ENCODE measurements at regions not wholly inside any gene's neighbourhood (a gene's known extent, or its start where the extent isn't known, plus 50 kb on each side); places are given as distances from the start of the nearest gene placed in this dataset.

GRCh38 chr2:31812051-31812798 is 198.6 kb downstream of the MEMO1 start:
- DNase-seq (ENCODE audit: low spot score) (no peak), ATAC-seq (no peak)
- Histone ChIP-seq H3K9me2 (ENCODE audit: insufficient read depth) (peaks cover 4% of the 10 kb centered on the region; the same call in 1 of the 2 replicates), H3K4me2 (no peak overlapping the region), H4K20me1 (replicated peaks; ENCODE audit: insufficient read depth) (no peaks in the 10 kb centered on the region), H3K4me3 (no peak overlapping the region), H3F3A (replicated peaks; ENCODE audit: low read depth) (no peaks in the 10 kb centered on the region), H3K36me3 (ENCODE audit: insufficient read depth) (no peaks in the 10 kb centered on the region), H2AFZ (no peak overlapping the region), H3K27me3 (ENCODE audit: insufficient read depth) (no peaks in the 10 kb centered on the region), H3K4me1 (ENCODE audit: insufficient read depth) (no peaks in the 10 kb centered on the region), H3K79me2 (replicated peaks; ENCODE audit: insufficient read depth) (no peaks in the 10 kb centered on the region), H3K27ac (ENCODE audit: low read depth) (no peak overlapping the region)
- H3K4me1 Mint-ChIP-seq: peaks cover 2% of the 10 kb centered on the region; the same call in 2 of the 3 replicates
- no peaks in the 10 kb centered on the region for H3K36me3 Mint-ChIP-seq (ENCODE audit: low read depth)
- no peaks in the 10 kb centered on the region for H3K9me3 Mint-ChIP-seq
- TF ChIP-seq EZH2 (IDR thresholded peaks at IDR 0.05; ENCODE audit: low read depth, unreplicated experiment) (no peak), CTCF (conservative IDR thresholded peaks at IDR 0.05; ENCODE audit: low read depth in 2 of 2) (no peak), REST (IDR thresholded peaks at IDR 0.05; ENCODE audit: unreplicated experiment) (no peak), ETS1 (IDR thresholded peaks at IDR 0.05) (no peak), EZH2phosphoT487 (IDR thresholded peaks at IDR 0.05; ENCODE audit: unreplicated experiment) (no peak), CREB1 (CRISPR knock-in tag; IDR thresholded peaks at IDR 0.05; ENCODE audit: low read depth) (no peak), JUNB (IDR thresholded peaks at IDR 0.05; ENCODE audit: unreplicated experiment) (no peak), POLR2AphosphoS5 (IDR thresholded peaks at IDR 0.05; ENCODE audit: low read depth) (no peak), ZNF114 (CRISPR knock-in tag; IDR thresholded peaks at IDR 0.05) (no peak), ZNF462 (CRISPR knock-in tag; IDR thresholded peaks at IDR 0.05) (no peak), NANOG (IDR thresholded peaks at IDR 0.05; ENCODE audit: borderline replicate concordance) (no peak), ZNF331 (CRISPR knock-in tag; IDR thresholded peaks at IDR 0.05; ENCODE audit: low read depth) (no peak), STAT1 (IDR thresholded peaks at IDR 0.05; ENCODE audit: unreplicated experiment) (no peak)
- no peak overlapping the region for H3K4me3 Mint-ChIP-seq
- H3K27ac Mint-ChIP-seq: no peak overlapping the region
- no peaks in the 10 kb centered on the region for H3K27me3 Mint-ChIP-seq (ENCODE audit: insufficient read depth, low read depth, poor library complexity)
